H9 (cell line): ENCODE measurements at regions not wholly inside any gene's neighbourhood (a gene's known extent, or its start where the extent isn't known, plus 50 kb on each side); places are given as distances from the start of the nearest gene placed in this dataset.

Experiments
- DNase-seq: peaks from one replicate; pipeline ENCODE4 v3.0.0-alpha.2; 2017
- H2AFZ ChIP-seq: one replicate; pipeline ENCODE4 v1.6.1; 2013; ENCODE audit warnings: mild to moderate bottlenecking, low read length, control low read depth, moderate library complexity
- H2AK5ac ChIP-seq: 2 replicates; pipeline ENCODE4 v1.6.1; 2013; ENCODE audit warnings: low read length, control low read depth, mixed read lengths; ENCODE audit not compliant: insufficient read length
- H2BK120ac ChIP-seq: one replicate; pipeline ENCODE4 v1.6.1; 2013; ENCODE audit warnings: low read depth, mild to moderate bottlenecking, low read length, control low read depth, inconsistent platforms; ENCODE audit not compliant: poor library complexity, severe bottlenecking
- H2BK12ac ChIP-seq: 2 replicates; pipeline ENCODE4 v1.6.1; 2013; ENCODE audit warnings: low read length, control low read depth, mixed read lengths, low read depth; ENCODE audit not compliant: insufficient read length
- H2BK15ac ChIP-seq: 2 replicates; pipeline ENCODE4 v1.6.1; 2013; ENCODE audit warnings: low read depth, low read length, control low read depth
- H2BK20ac ChIP-seq: one replicate; pipeline ENCODE4 v1.6.1; 2013; ENCODE audit warnings: low read depth, mild to moderate bottlenecking, low read length, control low read depth, inconsistent platforms; ENCODE audit not compliant: poor library complexity, severe bottlenecking
- H2BK5ac ChIP-seq: 2 replicates; pipeline ENCODE4 v1.6.1; 2013; ENCODE audit warnings: low read length, control low read depth, mixed read lengths; ENCODE audit not compliant: insufficient read length
- H3K14ac ChIP-seq: 2 replicates; pipeline ENCODE4 v1.6.1; 2013; ENCODE audit warnings: low read length, control low read depth; ENCODE audit not compliant: insufficient read depth
- H3K18ac ChIP-seq: 2 replicates; pipeline ENCODE4 v1.6.1; 2013; ENCODE audit warnings: low read depth, mild to moderate bottlenecking, mixed read lengths, low read length, control low read depth; ENCODE audit not compliant: insufficient read length
- H3K23ac ChIP-seq: 2 replicates; pipeline ENCODE4 v1.6.1; 2013; ENCODE audit warnings: low read length, control low read depth, mixed read lengths, low read depth; ENCODE audit not compliant: insufficient read length
- H3K23me2 ChIP-seq: 2 replicates; pipeline ENCODE4 v1.6.1; 2013; ENCODE audit warnings: low read depth, mild to moderate bottlenecking, mixed read lengths, low read length, control low read depth; ENCODE audit not compliant: insufficient read length, poor library complexity, severe bottlenecking
- H3K27ac ChIP-seq: 2 replicates; pipeline ENCODE4 v1.5.1; 2013; ENCODE audit warnings: low read length, control low read depth, mixed read lengths, low read depth; ENCODE audit not compliant: insufficient read length
- H3K27me3 ChIP-seq: 2 replicates; pipeline ENCODE4 v1.6.1; 2013; ENCODE audit warnings: low read length, control low read depth, inconsistent platforms; ENCODE audit not compliant: insufficient read depth
- H3K4ac ChIP-seq: 2 replicates; pipeline ENCODE4 v1.6.1; 2013; ENCODE audit warnings: low read depth, mild to moderate bottlenecking, control low read depth, inconsistent platforms, low read length, moderate library complexity
- H3K4me1 ChIP-seq: 2 replicates; pipeline ENCODE4 v1.6.1; 2013; ENCODE audit warnings: low read length, control low read depth, inconsistent platforms; ENCODE audit not compliant: insufficient read depth
- H3K4me2 ChIP-seq: 2 replicates; pipeline ENCODE4 v1.6.1; 2013; ENCODE audit warnings: low read length, control low read depth, mixed read lengths; ENCODE audit not compliant: insufficient read length, insufficient read depth
- H3K56ac ChIP-seq: 2 replicates; pipeline ENCODE4 v1.6.1; 2013; ENCODE audit warnings: low read depth, mild to moderate bottlenecking, mixed read lengths, low read length, control low read depth; ENCODE audit not compliant: insufficient read length
- H3K79me1 ChIP-seq: 2 replicates; pipeline ENCODE4 v1.6.1; 2013; ENCODE audit warnings: low read depth, mild to moderate bottlenecking, moderate library complexity, low read length, control low read depth, inconsistent platforms; ENCODE audit not compliant: insufficient read depth, poor library complexity, severe bottlenecking
- H3K79me2 ChIP-seq: 2 replicates; pipeline ENCODE4 v1.6.1; 2013; ENCODE audit warnings: low read length, control low read depth, inconsistent platforms; ENCODE audit not compliant: insufficient read depth
- H3K9ac ChIP-seq: 2 replicates; pipeline ENCODE4 v1.6.1; 2013; ENCODE audit warnings: low read length, control low read depth, mixed read lengths; ENCODE audit not compliant: insufficient read length; ENCODE audit errors: extremely low read depth
- H3K9me3 ChIP-seq: one replicate; pipeline ENCODE4 v1.6.1; 2013; ENCODE audit warnings: low read depth, low read length, inconsistent platforms; ENCODE audit not compliant: control insufficient read depth
- H3T11ph ChIP-seq: one replicate; pipeline ENCODE4 v1.6.1; 2013; ENCODE audit warnings: mild to moderate bottlenecking, low read length, control low read depth, inconsistent platforms
- H4K20me1 ChIP-seq: one replicate; pipeline ENCODE4 v1.6.1; 2013; ENCODE audit not compliant: control insufficient read depth, insufficient read length, insufficient read depth
- H4K5ac ChIP-seq: 2 replicates; pipeline ENCODE4 v1.6.1; 2013; ENCODE audit warnings: low read depth, mild to moderate bottlenecking, mixed read lengths, low read length, control low read depth; ENCODE audit not compliant: insufficient read length
- H4K8ac ChIP-seq: replicated peaks from 2 replicates; pipeline ENCODE4 v1.6.1; 2013; ENCODE audit warnings: low read length, control low read depth, mixed read lengths, low read depth; ENCODE audit not compliant: insufficient read length
- H4K91ac ChIP-seq: 2 replicates; pipeline ENCODE4 v1.6.1; 2013; ENCODE audit warnings: low read depth, mild to moderate bottlenecking, moderate library complexity, mixed read lengths, low read length, control low read depth; ENCODE audit not compliant: insufficient read length
- H3K27ac Mint-ChIP-seq, 3 experiments: 2 replicates in 2 of 3; 3 replicates in 1 of 3; pipeline ENCODE4 v1.8.0; 2020 to 2021; ENCODE audit warnings: mixed read lengths in 3 of 3, mild to moderate bottlenecking in 1 of 3, moderate library complexity in 1 of 3
- H3K27me3 Mint-ChIP-seq: 2 replicates; pipeline ENCODE4 v1.8.0; 2021; ENCODE audit warnings: low read depth, mild to moderate bottlenecking, moderate library complexity, mixed read lengths
- H3K36me3 Mint-ChIP-seq, 3 experiments: 2 replicates in 2 of 3; 3 replicates in 1 of 3; pipeline ENCODE4 v1.8.0; 2020 to 2021; ENCODE audit warnings: low read depth in 3 of 3, mixed read lengths in 3 of 3; ENCODE audit not compliant: insufficient read depth in 1 of 3
- H3K4me1 Mint-ChIP-seq, 2 experiments: 2 replicates each; pipeline ENCODE4 v1.8.0; 2020; ENCODE audit warnings: mixed read lengths in 2 of 2
- H3K4me3 Mint-ChIP-seq, 2 experiments: 2 replicates in 1 of 2; 3 replicates in 1 of 2; pipeline ENCODE4 v1.8.0; 2020 to 2021; ENCODE audit warnings: mild to moderate bottlenecking in 2 of 2, mixed read lengths in 2 of 2, moderate library complexity in 1 of 2
- H3K9me3 Mint-ChIP-seq, 2 experiments: 2 replicates in 1 of 2; 3 replicates in 1 of 2; pipeline ENCODE4 v1.8.0; 2020; ENCODE audit warnings: mild to moderate bottlenecking in 2 of 2, mixed read lengths in 2 of 2, moderate library complexity in 1 of 2
- WGBS: extraction: QIAGEN DNeasy Blood & Tissue Kit; methylation state at CpG from one replicate; pipeline ENCODE4 v1.1.7; 2013; ENCODE audit warnings: missing lambda C conversion rate, low lambda C conversion rate, mixed read lengths; ENCODE audit not compliant: insufficient read length; ENCODE audit errors: extremely low coverage; 5-methylcytosine and 5-hydroxymethylcytosine counted together
- TF ChIP-seq, protein P1 (sequence below): fragments of 200-600 bp; sonication (generic); conservative IDR thresholded peaks from 3 replicates; pipeline ENCODE4 v1.8.0; 2021; ENCODE audit warnings: antibody characterized with exemption, mild to moderate bottlenecking

DNA sequence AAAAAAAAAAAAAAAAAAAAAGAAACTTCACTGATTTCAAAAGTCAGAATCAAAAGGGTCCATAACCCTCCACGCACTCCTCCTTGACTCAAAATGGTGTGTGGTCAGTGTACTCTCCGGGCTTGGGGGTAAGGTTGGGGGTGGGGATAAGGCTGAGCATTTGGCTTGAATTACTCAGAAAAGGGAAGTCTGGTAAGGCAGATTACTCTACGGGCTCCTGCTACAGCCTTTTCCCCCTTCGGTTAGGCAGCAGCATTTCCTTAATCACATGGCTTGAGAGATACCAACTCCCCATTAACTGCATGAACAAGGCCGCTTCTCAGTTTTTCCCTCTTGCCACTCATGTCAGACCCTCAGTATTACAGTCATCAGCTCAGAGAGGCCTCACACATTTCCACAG is 135.4 kb upstream of the DUSP21 start:
- Histone ChIP-seq H2BK20ac (no peak overlapping the region), H2AFZ (no peak overlapping the region), H2BK15ac (no peak overlapping the region), H2BK5ac (no peak overlapping the region), H4K8ac (no peak overlapping the region), H4K91ac (no peak overlapping the region), H4K20me1 (no peaks in the 10 kb centered on the region), H2AK5ac (no peak overlapping the region), H3K4ac (no peak overlapping the region), H3K14ac (no peak overlapping the region), H3K4me1 (no peaks in the 10 kb centered on the region), H3K9me3 (peaks cover 55% of the 10 kb centered on the region), H3K18ac (no peak overlapping the region), H3T11ph (no peak overlapping the region), H2BK120ac (no peak overlapping the region), H2BK12ac (no peak overlapping the region), H3K79me1 (no peaks in the 10 kb centered on the region), H3K79me2 (no peaks in the 10 kb centered on the region), H3K27ac (no peak overlapping the region), H3K9ac (no peak overlapping the region), H3K56ac (no peak overlapping the region), H4K5ac (no peak overlapping the region), H3K23ac (no peak overlapping the region), H3K23me2 (no peaks in the 10 kb centered on the region), H3K27me3 (no peaks in the 10 kb centered on the region; the same call in 1 of the 2 replicates), H3K4me2 (no peak overlapping the region)
- peaks cover 4% of the 10 kb centered on the region; the same call in 1 of the 2 replicates for H3K27me3 Mint-ChIP-seq
- peaks cover 0 to 3% (median 0%) of the 10 kb centered on the region in 3 experiments; a peak in 1 of 7 replicates for H3K36me3 Mint-ChIP-seq
- peaks cover 54 to 60% of the 10 kb centered on the region in 2 experiments for H3K9me3 Mint-ChIP-seq
- DNase-seq: no peak
- TF ChIP-seq, protein P1, sequence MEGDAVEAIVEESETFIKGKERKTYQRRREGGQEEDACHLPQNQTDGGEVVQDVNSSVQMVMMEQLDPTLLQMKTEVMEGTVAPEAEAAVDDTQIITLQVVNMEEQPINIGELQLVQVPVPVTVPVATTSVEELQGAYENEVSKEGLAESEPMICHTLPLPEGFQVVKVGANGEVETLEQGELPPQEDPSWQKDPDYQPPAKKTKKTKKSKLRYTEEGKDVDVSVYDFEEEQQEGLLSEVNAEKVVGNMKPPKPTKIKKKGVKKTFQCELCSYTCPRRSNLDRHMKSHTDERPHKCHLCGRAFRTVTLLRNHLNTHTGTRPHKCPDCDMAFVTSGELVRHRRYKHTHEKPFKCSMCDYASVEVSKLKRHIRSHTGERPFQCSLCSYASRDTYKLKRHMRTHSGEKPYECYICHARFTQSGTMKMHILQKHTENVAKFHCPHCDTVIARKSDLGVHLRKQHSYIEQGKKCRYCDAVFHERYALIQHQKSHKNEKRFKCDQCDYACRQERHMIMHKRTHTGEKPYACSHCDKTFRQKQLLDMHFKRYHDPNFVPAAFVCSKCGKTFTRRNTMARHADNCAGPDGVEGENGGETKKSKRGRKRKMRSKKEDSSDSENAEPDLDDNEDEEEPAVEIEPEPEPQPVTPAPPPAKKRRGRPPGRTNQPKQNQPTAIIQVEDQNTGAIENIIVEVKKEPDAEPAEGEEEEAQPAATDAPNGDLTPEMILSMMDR: no peak
- no peak overlapping the region for H3K4me3 Mint-ChIP-seq
- H3K27ac Mint-ChIP-seq: no peak overlapping the region; a peak in 1 of 7 replicates
- no peaks in the 10 kb centered on the region for H3K4me1 Mint-ChIP-seq
- no CpG with 5 or more reads among the region's 5 CpGs for WGBS
